PFSK-1 (cell line): ENCODE measurements at regions not wholly inside any gene's neighbourhood (a gene's known extent, or its start where the extent isn't known, plus 50 kb on each side); places are given as distances from the start of the nearest gene placed in this dataset.

ENCODE experiments used
- POLR2AphosphoS5 ChIP-seq: IDR thresholded peaks from 2 replicates; pipeline ENCODE4 v1.6.1; 2012; ENCODE audit warnings: low read depth, mild to moderate bottlenecking, control low read depth, low read length, moderate library complexity
- SIN3A ChIP-seq: IDR thresholded peaks from 2 replicates; pipeline ENCODE4 v1.6.1; 2012; ENCODE audit warnings: mild to moderate bottlenecking, low read length, moderate library complexity, borderline replicate concordance; ENCODE audit not compliant: insufficient read depth
- TAF1 ChIP-seq: IDR thresholded peaks from 2 replicates; pipeline ENCODE4 v1.6.1; 2012; ENCODE audit warnings: low read length, control low read depth, borderline replicate concordance; ENCODE audit not compliant: insufficient read depth
- TF ChIP-seq, protein P1 (sequence below), 2 experiments: IDR thresholded peaks; 2 replicates each; pipeline versions ENCODE4 v1.6.1 to v1.8.0; 2011 to 2012; ENCODE audit warnings: low read depth in 2 of 2, low read length in 2 of 2, control low read depth in 1 of 2, inconsistent platforms in 1 of 2, mild to moderate bottlenecking in 1 of 2, moderate library complexity in 1 of 2; ENCODE audit not compliant: insufficient read depth in 1 of 2

DNA sequence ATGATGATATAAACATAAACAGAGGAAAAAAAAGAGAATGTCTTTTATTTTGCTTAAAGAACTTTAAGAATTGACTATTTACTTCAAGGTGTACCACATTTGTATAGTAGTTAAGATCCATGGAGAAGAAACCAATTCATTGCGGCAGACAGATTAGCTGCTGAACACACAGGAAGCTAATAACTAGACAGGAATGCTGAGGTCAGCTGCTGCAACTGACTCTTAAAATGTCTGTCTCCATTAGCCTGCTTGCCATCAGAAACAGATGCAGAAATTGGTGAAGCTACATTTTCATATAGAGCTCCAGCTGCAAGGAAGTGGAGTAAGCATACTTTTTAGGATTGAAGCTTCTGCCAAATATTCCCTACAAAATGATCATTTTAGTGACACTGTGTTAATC is 939.5 kb downstream of the EPHA7 start:
- TF ChIP-seq TAF1 = no peak
- TF ChIP-seq POLR2AphosphoS5 = no peak
- no peak for TF ChIP-seq SIN3A
- TF ChIP-seq, protein P1, sequence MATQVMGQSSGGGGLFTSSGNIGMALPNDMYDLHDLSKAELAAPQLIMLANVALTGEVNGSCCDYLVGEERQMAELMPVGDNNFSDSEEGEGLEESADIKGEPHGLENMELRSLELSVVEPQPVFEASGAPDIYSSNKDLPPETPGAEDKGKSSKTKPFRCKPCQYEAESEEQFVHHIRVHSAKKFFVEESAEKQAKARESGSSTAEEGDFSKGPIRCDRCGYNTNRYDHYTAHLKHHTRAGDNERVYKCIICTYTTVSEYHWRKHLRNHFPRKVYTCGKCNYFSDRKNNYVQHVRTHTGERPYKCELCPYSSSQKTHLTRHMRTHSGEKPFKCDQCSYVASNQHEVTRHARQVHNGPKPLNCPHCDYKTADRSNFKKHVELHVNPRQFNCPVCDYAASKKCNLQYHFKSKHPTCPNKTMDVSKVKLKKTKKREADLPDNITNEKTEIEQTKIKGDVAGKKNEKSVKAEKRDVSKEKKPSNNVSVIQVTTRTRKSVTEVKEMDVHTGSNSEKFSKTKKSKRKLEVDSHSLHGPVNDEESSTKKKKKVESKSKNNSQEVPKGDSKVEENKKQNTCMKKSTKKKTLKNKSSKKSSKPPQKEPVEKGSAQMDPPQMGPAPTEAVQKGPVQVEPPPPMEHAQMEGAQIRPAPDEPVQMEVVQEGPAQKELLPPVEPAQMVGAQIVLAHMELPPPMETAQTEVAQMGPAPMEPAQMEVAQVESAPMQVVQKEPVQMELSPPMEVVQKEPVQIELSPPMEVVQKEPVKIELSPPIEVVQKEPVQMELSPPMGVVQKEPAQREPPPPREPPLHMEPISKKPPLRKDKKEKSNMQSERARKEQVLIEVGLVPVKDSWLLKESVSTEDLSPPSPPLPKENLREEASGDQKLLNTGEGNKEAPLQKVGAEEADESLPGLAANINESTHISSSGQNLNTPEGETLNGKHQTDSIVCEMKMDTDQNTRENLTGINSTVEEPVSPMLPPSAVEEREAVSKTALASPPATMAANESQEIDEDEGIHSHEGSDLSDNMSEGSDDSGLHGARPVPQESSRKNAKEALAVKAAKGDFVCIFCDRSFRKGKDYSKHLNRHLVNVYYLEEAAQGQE (IDR thresholded peaks at IDR 0.05; ENCODE audit: insufficient read depth in 1 of 2, low read depth in 2 of 2, low read length in 2 of 2) = no peak
